Dedifferentiated amniotic fluid mesenchymal stem cell (primary cell): ENCODE measurements at regions not wholly inside any gene's neighbourhood (a gene's known extent, or its start where the extent isn't known, plus 50 kb on each side); places are given as distances from the start of the nearest gene placed in this dataset.
A peak's percentile ranks its signal among the peaks of the same experiment; 100 is the strongest.
"Not testable (repeated sequence)": the region's sequence is repeated elsewhere in the genome, so short reads cannot be mapped to it uniquely, and the experiment has no call there.

ENCODE experiments used
- DNase-seq: peaks from one replicate; pipeline ENCODE4 v3.0.0-alpha.2; 2016; ENCODE audit errors: extremely low spot score

- not testable (repeated sequence) for DNase-seq
Observed at GRCh38 chr6:125591796-125592195, 157.6 kb upstream of the HEY2 start.

GRCh38 chr6:125593746-125594145 lies 155.7 kb upstream of the HEY2 start:
- DNase-seq, result no peak

GRCh38 chr6:125596020-125596419 lies 153.4 kb upstream of the HEY2 start:
- DNase-seq, result no peak

GRCh38 chr6:125597411-125598253 lies 151.8 kb upstream of the HEY2 start:
- no peak for DNase-seq

- no peak for DNase-seq
Observed at GRCh38 chr6:125598422-125598821, 151.0 kb upstream of the HEY2 start.

GRCh38 chr6:125604257-125604656 lies 145.2 kb upstream of the HEY2 start:
- no peak for DNase-seq

GRCh38 chr6:125611573-125612344 lies 137.7 kb upstream of the HEY2 start:
- peak; percentile 80 for DNase-seq

- DNase-seq, result no peak
Observed at GRCh38 chr6:125612345-125612846, 137.0 kb upstream of the HEY2 start.

- DNase-seq, result no peak
Observed at GRCh38 chr6:125618629-125619028, 130.8 kb upstream of the HEY2 start.

- no peak for DNase-seq
Observed at GRCh38 chr6:125623085-125623484, 126.3 kb upstream of the HEY2 start.

- no peak for DNase-seq
Observed at GRCh38 chr6:125631165-125631564, 118.3 kb upstream of the HEY2 start.

- DNase-seq, result not testable (repeated sequence)
Observed at GRCh38 chr6:125636011-125636410, 113.4 kb upstream of the HEY2 start.

GRCh38 chr6:125636671-125637070 lies 112.8 kb upstream of the HEY2 start:
- no peak for DNase-seq

GRCh38 chr6:125637207-125637606 lies 112.2 kb upstream of the HEY2 start:
- no peak for DNase-seq

- DNase-seq, result no peak
Observed at GRCh38 chr6:125639466-125640020, 109.9 kb upstream of the HEY2 start.

- DNase-seq, result no peak
Observed at GRCh38 chr6:125640441-125641150, 108.8 kb upstream of the HEY2 start.

- not testable (repeated sequence) for DNase-seq
Observed at GRCh38 chr6:125643967-125644661, 105.3 kb upstream of the HEY2 start.

GRCh38 chr6:125647391-125647790 lies 102.0 kb upstream of the HEY2 start:
- DNase-seq, result no peak

- DNase-seq, result not testable (repeated sequence)
Observed at GRCh38 chr6:125653752-125654151, 95.7 kb upstream of the HEY2 start.

GRCh38 chr6:125655511-125655910 lies 93.9 kb upstream of the HEY2 start:
- DNase-seq, result no peak

GRCh38 chr6:125656287-125656870 lies 93.1 kb upstream of the HEY2 start:
- DNase-seq, result no peak
